HUES6 (cell line): ENCODE measurements at regions not wholly inside any gene's neighbourhood (a gene's known extent, or its start where the extent isn't known, plus 50 kb on each side); places are given as distances from the start of the nearest gene placed in this dataset.

Source experiments
- H3K27ac ChIP-seq: 2 replicates; pipeline ENCODE4 v1.7.0; 2013; ENCODE audit warnings: low read depth, mild to moderate bottlenecking, low read length, inconsistent platforms
- H3K27me3 ChIP-seq: 2 replicates; pipeline ENCODE4 v1.6.1; 2013; ENCODE audit warnings: low read length; ENCODE audit not compliant: control insufficient read depth, insufficient read depth
- H3K36me3 ChIP-seq: 2 replicates; pipeline ENCODE4 v1.6.1; 2013; ENCODE audit warnings: low read length; ENCODE audit not compliant: control insufficient read depth, insufficient read depth
- H3K4me1 ChIP-seq: 2 replicates; pipeline ENCODE4 v1.6.1; 2013; ENCODE audit warnings: low read length; ENCODE audit not compliant: control insufficient read depth, insufficient read depth
- H3K4me3 ChIP-seq: 2 replicates; pipeline ENCODE4 v1.5.1; 2013; ENCODE audit warnings: low read depth, low read length
- H3K9ac ChIP-seq: one replicate; pipeline ENCODE4 v1.6.1; 2013; ENCODE audit warnings: mild to moderate bottlenecking, low read length
- H3K9me3 ChIP-seq: 2 replicates; pipeline ENCODE4 v1.6.1; 2013; ENCODE audit warnings: low read depth, low read length; ENCODE audit not compliant: control insufficient read depth, insufficient read depth

GRCh38 chr3:117547956-117548550 is 838.5 kb downstream of the TUSC7 start:
- Histone ChIP-seq H3K36me3 (no peaks in the 10 kb centered on the region), H3K4me1 (no peaks in the 10 kb centered on the region), H3K9ac (no peak overlapping the region), H3K9me3 (no peaks in the 10 kb centered on the region), H3K27ac (no peak overlapping the region), H3K27me3 (no peaks in the 10 kb centered on the region), H3K4me3 (no peak overlapping the region)

GRCh38 chr3:117548600-117548999 is 839.0 kb downstream of the TUSC7 start:
- H3K36me3 ChIP-seq = no peaks in the 10 kb centered on the region
- no peak overlapping the region for H3K4me3 ChIP-seq
- H3K27ac ChIP-seq = no peak overlapping the region
- H3K4me1 ChIP-seq = no peaks in the 10 kb centered on the region
- no peaks in the 10 kb centered on the region for H3K9me3 ChIP-seq
- no peaks in the 10 kb centered on the region for H3K27me3 ChIP-seq
- H3K9ac ChIP-seq = no peak overlapping the region

GRCh38 chr3:117549716-117550115 is 840.1 kb downstream of the TUSC7 start:
- no peak overlapping the region for H3K27ac ChIP-seq
- H3K36me3 ChIP-seq = no peaks in the 10 kb centered on the region
- no peak overlapping the region for H3K9ac ChIP-seq
- H3K27me3 ChIP-seq = no peaks in the 10 kb centered on the region
- H3K4me1 ChIP-seq = no peaks in the 10 kb centered on the region
- no peak overlapping the region for H3K4me3 ChIP-seq
- H3K9me3 ChIP-seq = no peaks in the 10 kb centered on the region

- Histone ChIP-seq H3K27me3 (no peaks in the 10 kb centered on the region), H3K4me3 (no peak overlapping the region), H3K27ac (no peak overlapping the region), H3K9ac (no peak overlapping the region), H3K4me1 (no peaks in the 10 kb centered on the region), H3K9me3 (no peaks in the 10 kb centered on the region), H3K36me3 (no peaks in the 10 kb centered on the region)
Observed at GRCh38 chr3:117550766-117551165, 841.2 kb downstream of the TUSC7 start.

- Histone ChIP-seq H3K36me3 (no peaks in the 10 kb centered on the region), H3K9me3 (no peaks in the 10 kb centered on the region; the same call in 1 of the 2 replicates), H3K27ac (no peak overlapping the region), H3K9ac (no peak overlapping the region), H3K27me3 (no peaks in the 10 kb centered on the region), H3K4me3 (no peak overlapping the region), H3K4me1 (no peaks in the 10 kb centered on the region)
Observed at GRCh38 chr3:117553461-117553860, 843.9 kb downstream of the TUSC7 start.

- Histone ChIP-seq H3K27me3 (no peaks in the 10 kb centered on the region), H3K9me3 (no peaks in the 10 kb centered on the region; the same call in 1 of the 2 replicates), H3K4me1 (no peaks in the 10 kb centered on the region), H3K27ac (no peak overlapping the region), H3K4me3 (no peak overlapping the region), H3K9ac (no peak overlapping the region), H3K36me3 (no peaks in the 10 kb centered on the region)
Observed at GRCh38 chr3:117556646-117557407, 847.2 kb downstream of the TUSC7 start.

GRCh38 chr3:117557464-117558090 is 848.0 kb downstream of the TUSC7 start:
- Histone ChIP-seq H3K27me3 (no peaks in the 10 kb centered on the region), H3K4me1 (no peaks in the 10 kb centered on the region), H3K27ac (no peak overlapping the region), H3K9me3 (no peaks in the 10 kb centered on the region; the same call in 1 of the 2 replicates), H3K9ac (no peak overlapping the region), H3K36me3 (no peaks in the 10 kb centered on the region), H3K4me3 (no peak overlapping the region)

GRCh38 chr3:117558681-117559080 is 849.1 kb downstream of the TUSC7 start:
- Histone ChIP-seq H3K27me3 (no peaks in the 10 kb centered on the region), H3K4me1 (no peaks in the 10 kb centered on the region), H3K27ac (no peak overlapping the region), H3K4me3 (no peak overlapping the region), H3K9me3 (no peaks in the 10 kb centered on the region; the same call in 1 of the 2 replicates), H3K36me3 (no peaks in the 10 kb centered on the region), H3K9ac (no peak overlapping the region)

GRCh38 chr3:117562000-117562399 is 852.4 kb downstream of the TUSC7 start:
- no peaks in the 10 kb centered on the region for H3K36me3 ChIP-seq
- H3K4me1 ChIP-seq = no peaks in the 10 kb centered on the region
- no peaks in the 10 kb centered on the region for H3K9me3 ChIP-seq
- no peak overlapping the region for H3K9ac ChIP-seq
- H3K4me3 ChIP-seq = no peak overlapping the region
- H3K27me3 ChIP-seq = no peaks in the 10 kb centered on the region
- H3K27ac ChIP-seq = no peak overlapping the region

- Histone ChIP-seq H3K9ac (no peak overlapping the region), H3K9me3 (no peaks in the 10 kb centered on the region), H3K27me3 (no peaks in the 10 kb centered on the region), H3K4me1 (no peaks in the 10 kb centered on the region), H3K4me3 (no peak overlapping the region), H3K36me3 (no peaks in the 10 kb centered on the region), H3K27ac (no peak overlapping the region)
Observed at GRCh38 chr3:117563063-117563462, 853.5 kb downstream of the TUSC7 start.

GRCh38 chr3:117565777-117566176 is 856.2 kb downstream of the TUSC7 start:
- H3K4me1 ChIP-seq = no peaks in the 10 kb centered on the region
- no peaks in the 10 kb centered on the region for H3K9me3 ChIP-seq
- no peaks in the 10 kb centered on the region for H3K36me3 ChIP-seq
- no peak overlapping the region for H3K27ac ChIP-seq
- no peak overlapping the region for H3K9ac ChIP-seq
- no peak overlapping the region for H3K4me3 ChIP-seq
- no peaks in the 10 kb centered on the region for H3K27me3 ChIP-seq
